ENCODE measurements at regions not wholly inside any gene's neighbourhood (a gene's known extent, or its start where the extent isn't known, plus 50 kb on each side); places are given as distances from the start of the nearest gene placed in this dataset.

- no peaks in the 10 kb centered on the region for H3K36me3 ChIP-seq (ENCODE audit: control insufficient read depth in 1 of 2, insufficient read depth in 2 of 2, low read depth in 1 of 2, low read length in 2 of 2)
- H3K4ac ChIP-seq (ENCODE audit: low read depth in 1 of 2, low read length in 2 of 2): no peak overlapping the region
- H4K91ac ChIP-seq (ENCODE audit: low read length): no peak overlapping the region
- WGBS: 17% methylated on average over 2 of the region's 2 CpGs
- no peak overlapping the region for H2AK5ac ChIP-seq (ENCODE audit: low read length, severe bottlenecking)
- H2AFZ ChIP-seq (ENCODE audit: low read depth, low read length): no peak overlapping the region
- peak; percentile 86 for DNase-seq
- H3K14ac ChIP-seq (ENCODE audit: low read length in 2 of 2): no peak overlapping the region
- peak overlapping the region; percentile 50 for H3K27ac ChIP-seq (ENCODE audit: low read length, poor library complexity, severe bottlenecking)
- H3K4me3 ChIP-seq (ENCODE audit: insufficient read depth in 1 of 2, low read depth in 1 of 2, low read length in 2 of 2): peak overlapping the region in 1 of 2 experiments; percentile 25
- H4K8ac ChIP-seq (ENCODE audit: low read length): no peak overlapping the region
- H3K4me1 ChIP-seq (ENCODE audit: control insufficient read depth, insufficient read depth, low read depth, low read length): no peaks in the 10 kb centered on the region
- no peak overlapping the region for H2BK5ac ChIP-seq (ENCODE audit: low read depth, low read length, poor library complexity, severe bottlenecking)
- peak overlapping the region; percentile 59 for H3K9ac ChIP-seq (ENCODE audit: low read length)
- H2BK120ac ChIP-seq (ENCODE audit: low read depth, low read length): no peak overlapping the region
- H2BK12ac ChIP-seq (ENCODE audit: low read length in 2 of 2): no peak overlapping the region
- no peak overlapping the region for H3K4me2 ChIP-seq (ENCODE audit: low read length, poor library complexity, severe bottlenecking)
- no peaks in the 10 kb centered on the region for H3K27me3 ChIP-seq (ENCODE audit: control insufficient read depth in 1 of 2, insufficient read depth in 1 of 2, low read length in 2 of 2)
- no peaks in the 10 kb centered on the region for H3K9me3 ChIP-seq (ENCODE audit: control insufficient read depth, low read length)
- no peak overlapping the region for H3K23ac ChIP-seq (ENCODE audit: low read length in 2 of 2)
- no peaks in the 10 kb centered on the region for H3K79me1 ChIP-seq (replicated peaks; ENCODE audit: low read length, poor library complexity, severe bottlenecking)
- no peak overlapping the region for H2BK15ac ChIP-seq (ENCODE audit: low read depth, poor library complexity, severe bottlenecking)
- H3K18ac ChIP-seq (ENCODE audit: low read depth in 1 of 2, low read length in 2 of 2): no peak overlapping the region
Observed at GRCh38 chr13:48892053-48892687, 83.5 kb upstream of the FNDC3A start.

- no peak overlapping the region for H2BK15ac ChIP-seq (ENCODE audit: low read depth, poor library complexity, severe bottlenecking)
- no peak overlapping the region for H3K18ac ChIP-seq (ENCODE audit: low read depth in 1 of 2, low read length in 2 of 2)
- no peaks in the 10 kb centered on the region for H3K36me3 ChIP-seq (ENCODE audit: control insufficient read depth in 1 of 2, insufficient read depth in 2 of 2, low read depth in 1 of 2, low read length in 2 of 2)
- H3K79me1 ChIP-seq (replicated peaks; ENCODE audit: low read length, poor library complexity, severe bottlenecking): no peaks in the 10 kb centered on the region
- no peak overlapping the region for H2BK5ac ChIP-seq (ENCODE audit: low read depth, low read length, poor library complexity, severe bottlenecking)
- no peaks in the 10 kb centered on the region for H3K27me3 ChIP-seq (ENCODE audit: control insufficient read depth in 1 of 2, insufficient read depth in 1 of 2, low read length in 2 of 2)
- H2BK12ac ChIP-seq (ENCODE audit: low read length in 2 of 2): no peak overlapping the region
- no peak overlapping the region for H3K4ac ChIP-seq (ENCODE audit: low read depth in 1 of 2, low read length in 2 of 2)
- no peak overlapping the region for H4K8ac ChIP-seq (ENCODE audit: low read length)
- H3K9me3 ChIP-seq (ENCODE audit: control insufficient read depth, low read length): no peaks in the 10 kb centered on the region
- no peak overlapping the region for H3K4me2 ChIP-seq (ENCODE audit: low read length, poor library complexity, severe bottlenecking)
- H3K9ac ChIP-seq (ENCODE audit: low read length): no peak overlapping the region
- H3K4me1 ChIP-seq (ENCODE audit: control insufficient read depth, insufficient read depth, low read depth, low read length): no peaks in the 10 kb centered on the region
- no peak overlapping the region for H3K14ac ChIP-seq (ENCODE audit: low read length in 2 of 2)
- H3K23ac ChIP-seq (ENCODE audit: low read length in 2 of 2): no peak overlapping the region
- no peak overlapping the region for H2AK5ac ChIP-seq (ENCODE audit: low read length, severe bottlenecking)
- no peak for DNase-seq
- no peak overlapping the region for H3K27ac ChIP-seq (ENCODE audit: low read length, poor library complexity, severe bottlenecking)
- no peak overlapping the region for H4K91ac ChIP-seq (ENCODE audit: low read length)
- 95% methylated on average over 1 of the region's 3 CpGs for WGBS
- no peak overlapping the region for H2AFZ ChIP-seq (ENCODE audit: low read depth, low read length)
- peak overlapping the region in 1 of 2 experiments; percentile 25 for H3K4me3 ChIP-seq (ENCODE audit: insufficient read depth in 1 of 2, low read depth in 1 of 2, low read length in 2 of 2)
- no peak overlapping the region for H2BK120ac ChIP-seq (ENCODE audit: low read depth, low read length)
Observed at GRCh38 chr13:48892688-48893075, 83.0 kb upstream of the FNDC3A start.

- Histone ChIP-seq H2BK5ac (ENCODE audit: low read depth, low read length, poor library complexity, severe bottlenecking) (no peak overlapping the region), H2BK12ac (ENCODE audit: low read length in 2 of 2) (no peak overlapping the region), H2BK15ac (ENCODE audit: low read depth, poor library complexity, severe bottlenecking) (no peak overlapping the region), H4K8ac (ENCODE audit: low read length) (no peak overlapping the region), H3K36me3 (ENCODE audit: control insufficient read depth in 1 of 2, insufficient read depth in 2 of 2, low read depth in 1 of 2, low read length in 2 of 2) (no peaks in the 10 kb centered on the region), H3K79me1 (replicated peaks; ENCODE audit: low read length, poor library complexity, severe bottlenecking) (no peaks in the 10 kb centered on the region), H3K9ac (ENCODE audit: low read length) (no peak overlapping the region), H4K91ac (ENCODE audit: low read length) (no peak overlapping the region), H3K4ac (ENCODE audit: low read depth in 1 of 2, low read length in 2 of 2) (no peak overlapping the region), H3K4me3 (ENCODE audit: insufficient read depth in 1 of 2, low read depth in 1 of 2, low read length in 2 of 2) (no peak overlapping the region), H3K4me1 (ENCODE audit: control insufficient read depth, insufficient read depth, low read depth, low read length) (no peaks in the 10 kb centered on the region), H3K18ac (ENCODE audit: low read depth in 1 of 2, low read length in 2 of 2) (no peak overlapping the region), H2AK5ac (ENCODE audit: low read length, severe bottlenecking) (no peak overlapping the region), H3K14ac (ENCODE audit: low read length in 2 of 2) (no peak overlapping the region), H3K27me3 (ENCODE audit: control insufficient read depth in 1 of 2, insufficient read depth in 1 of 2, low read length in 2 of 2) (peaks cover 0 to 8% of the 10 kb centered on the region in 2 experiments), H2BK120ac (ENCODE audit: low read depth, low read length) (no peak overlapping the region), H2AFZ (ENCODE audit: low read depth, low read length) (no peak overlapping the region), H3K4me2 (ENCODE audit: low read length, poor library complexity, severe bottlenecking) (no peak overlapping the region), H3K23ac (ENCODE audit: low read length in 2 of 2) (no peak overlapping the region), H3K9me3 (ENCODE audit: control insufficient read depth, low read length) (no peaks in the 10 kb centered on the region), H3K27ac (ENCODE audit: low read length, poor library complexity, severe bottlenecking) (no peak overlapping the region)
- DNase-seq: peak; percentile 18
Observed at GRCh38 chr13:48896312-48896711, 79.4 kb upstream of the FNDC3A start.

GRCh38 chr13:48901781-48902180, 73.9 kb upstream of the FNDC3A start:
- H2BK120ac ChIP-seq (ENCODE audit: low read depth, low read length): no peak overlapping the region
- H2BK15ac ChIP-seq (ENCODE audit: low read depth, poor library complexity, severe bottlenecking): no peak overlapping the region
- H3K27ac ChIP-seq (ENCODE audit: low read length, poor library complexity, severe bottlenecking): no peak overlapping the region

More at GRCh38 chr13:48901781-48902180, 73.9 kb upstream of the FNDC3A start:
- Histone ChIP-seq H3K4me2 (ENCODE audit: low read length, poor library complexity, severe bottlenecking) (no peak overlapping the region), H3K4ac (ENCODE audit: low read depth in 1 of 2, low read length in 2 of 2) (no peak overlapping the region), H3K79me1 (replicated peaks; ENCODE audit: low read length, poor library complexity, severe bottlenecking) (no peaks in the 10 kb centered on the region), H3K14ac (ENCODE audit: low read length in 2 of 2) (no peak overlapping the region), H3K18ac (ENCODE audit: low read depth in 1 of 2, low read length in 2 of 2) (no peak overlapping the region), H2BK12ac (ENCODE audit: low read length in 2 of 2) (no peak overlapping the region), H3K4me1 (ENCODE audit: control insufficient read depth, insufficient read depth, low read depth, low read length) (no peaks in the 10 kb centered on the region), H3K9ac (ENCODE audit: low read length) (no peak overlapping the region), H3K9me3 (ENCODE audit: control insufficient read depth, low read length) (no peaks in the 10 kb centered on the region), H3K27me3 (ENCODE audit: control insufficient read depth in 1 of 2, insufficient read depth in 1 of 2, low read length in 2 of 2) (peaks cover 0 to 8% of the 10 kb centered on the region in 2 experiments), H2AFZ (ENCODE audit: low read depth, low read length) (no peak overlapping the region), H4K91ac (ENCODE audit: low read length) (no peak overlapping the region), H2AK5ac (ENCODE audit: low read length, severe bottlenecking) (no peak overlapping the region), H4K8ac (ENCODE audit: low read length) (no peak overlapping the region), H2BK5ac (ENCODE audit: low read depth, low read length, poor library complexity, severe bottlenecking) (no peak overlapping the region), H3K4me3 (ENCODE audit: insufficient read depth in 1 of 2, low read depth in 1 of 2, low read length in 2 of 2) (no peak overlapping the region), H3K36me3 (ENCODE audit: control insufficient read depth in 1 of 2, insufficient read depth in 2 of 2, low read depth in 1 of 2, low read length in 2 of 2) (no peaks in the 10 kb centered on the region), H3K23ac (ENCODE audit: low read length in 2 of 2) (no peak overlapping the region)
- DNase-seq: no peak
